Erythroblast (primary cell): ENCODE measurements at regions not wholly inside any gene's neighbourhood (a gene's known extent, or its start where the extent isn't known, plus 50 kb on each side); places are given as distances from the start of the nearest gene placed in this dataset.

Source experiments
- GATA1 ChIP-seq: IDR thresholded peaks from 2 replicates; pipeline ENCODE4 v1.6.1; 2011; ENCODE audit warnings: low read depth, mild to moderate bottlenecking, control low read depth, low read length, moderate library complexity
- POLR2A ChIP-seq: IDR thresholded peaks from 2 replicates; pipeline ENCODE4 v1.6.1; 2011; ENCODE audit warnings: mild to moderate bottlenecking, low read length

- TF ChIP-seq POLR2A (no peak), GATA1 (no peak)
Measured at GRCh38 chr16:25509456-25509855, 182.3 kb upstream of the HS3ST4 start.
